GM18951 (cell line): ENCODE measurements at regions not wholly inside any gene's neighbourhood (a gene's known extent, or its start where the extent isn't known, plus 50 kb on each side); places are given as distances from the start of the nearest gene placed in this dataset.

Experiments
- POLR2A ChIP-seq: IDR thresholded peaks from 4 replicates; pipeline ENCODE4 v1.6.1; 2011; ENCODE audit warnings: mild to moderate bottlenecking; ENCODE audit not compliant: insufficient read length, insufficient read depth; ENCODE audit errors: extremely low read depth
- in situ Hi-C: fragments of 300-500 bp; cut with MboI; formaldehyde crosslinking; loops from one replicate; pipeline ENCODE4 v1.12.0; 2022; ENCODE audit warnings: low sequenced_read_pairs, mixed read lengths, inconsistent platforms; ENCODE audit not compliant: unreplicated experiment

GRCh38 chrX:13167481-13168231, 123.2 kb upstream of the FAM9C start:
- TF ChIP-seq POLR2A: no peak
- in situ Hi-C loops: loop anchor here (25.0 kb wide), 1 partner anchor 870 kb away; the partner anchor contains the start of gene GEMIN8

GRCh38 chrX:13165266-13166189, 121.1 kb upstream of the FAM9C start:
- in situ Hi-C loops: loop anchor here (25.0 kb wide), 1 partner anchor 872 kb away; the partner anchor contains the start of gene GEMIN8
- no peak for TF ChIP-seq POLR2A

GRCh38 chrX:13164611-13165010, 120.2 kb upstream of the FAM9C start:
- in situ Hi-C loops: loop anchor here (25.0 kb wide), 1 partner anchor 873 kb away; the partner anchor contains the start of gene GEMIN8

GRCh38 chrX:13162772-13163410, 118.5 kb upstream of the FAM9C start:
- no peak for TF ChIP-seq POLR2A
- in situ Hi-C loops: loop anchor here (25.0 kb wide), 1 partner anchor 874 kb away; the partner anchor contains the start of gene GEMIN8

More at GRCh38 chrX:13164611-13165010, 120.2 kb upstream of the FAM9C start:
- TF ChIP-seq POLR2A: no peak

- in situ Hi-C loops: loop anchor here (25.0 kb wide), 1 partner anchor 877 kb away; the partner anchor contains the start of gene GEMIN8
- TF ChIP-seq POLR2A: no peak
Observed at GRCh38 chrX:13159886-13160285, 115.5 kb upstream of the FAM9C start.

- TF ChIP-seq POLR2A: no peak
Observed at GRCh38 chrX:13158911-13159310, 114.5 kb upstream of the FAM9C start.

GRCh38 chrX:13155550-13155949, 111.1 kb upstream of the FAM9C start:
- in situ Hi-C loops: loop anchor here (25.0 kb wide), 1 partner anchor 882 kb away; the partner anchor contains the start of gene GEMIN8

More at GRCh38 chrX:13158911-13159310, 114.5 kb upstream of the FAM9C start:
- in situ Hi-C loops: loop anchor here (25.0 kb wide), 1 partner anchor 878 kb away; the partner anchor contains the start of gene GEMIN8

- in situ Hi-C loops: loop anchor here (25.0 kb wide), 1 partner anchor 884 kb away; the partner anchor contains the start of gene GEMIN8
- TF ChIP-seq POLR2A: no peak
Observed at GRCh38 chrX:13153796-13154195, 109.4 kb upstream of the FAM9C start.

- TF ChIP-seq POLR2A: no peak
- in situ Hi-C loops: loop anchor here (25.0 kb wide), 1 partner anchor 885 kb away; the partner anchor contains the start of gene GEMIN8
Observed at GRCh38 chrX:13152518-13153185, 108.2 kb upstream of the FAM9C start.

GRCh38 chrX:13151828-13152517, 107.6 kb upstream of the FAM9C start:
- no peak for TF ChIP-seq POLR2A
- in situ Hi-C loops: loop anchor here (25.0 kb wide), 1 partner anchor 885 kb away; the partner anchor contains the start of gene GEMIN8

GRCh38 chrX:13149702-13150350, 105.4 kb upstream of the FAM9C start:
- in situ Hi-C loops: loop anchor here (25.0 kb wide), 1 partner anchor 887 kb away; the partner anchor contains the start of gene GEMIN8
- TF ChIP-seq POLR2A: no peak
